H1 (cell line): ENCODE measurements at regions not wholly inside any gene's neighbourhood (a gene's known extent, or its start where the extent isn't known, plus 50 kb on each side); places are given as distances from the start of the nearest gene placed in this dataset.

Experiments
- CHD7 ChIP-seq: fragments of 300-600 bp; sonication (generic); IDR thresholded peaks from 2 replicates; pipeline ENCODE4 v1.7.1; 2012; ENCODE audit warnings: low read length, moderate library complexity, mild to moderate bottlenecking, inconsistent platforms; ENCODE audit not compliant: insufficient replicate concordance
- CTCF ChIP-seq, 3 experiments: IDR thresholded peaks; 1 replicate in 2 of 3; 2 replicates in 1 of 3; pipeline versions ENCODE4 v1.5.1 to v1.6.1; 2011; ENCODE audit warnings: low read length in 3 of 3, mild to moderate bottlenecking in 3 of 3, inconsistent platforms in 2 of 3, low read depth in 1 of 3, moderate library complexity in 1 of 3; ENCODE audit not compliant: insufficient read depth in 1 of 3; ENCODE audit errors: control extremely low read depth in 1 of 3
- EP300 ChIP-seq, 2 experiments: IDR thresholded peaks; 1 replicate in 1 of 2; 2 replicates in 1 of 2; pipeline ENCODE4 v1.6.1; 2011 to 2012; ENCODE audit warnings: low read depth in 2 of 2, low read length in 2 of 2, mild to moderate bottlenecking in 2 of 2, borderline replicate concordance in 1 of 2, inconsistent platforms in 1 of 2, moderate library complexity in 1 of 2
- KDM1A ChIP-seq: fragments of 200-600, 300-600 bp; sonication (generic); IDR thresholded peaks from 2 replicates; pipeline ENCODE4 v1.7.1; 2016; ENCODE audit warnings: mild to moderate bottlenecking, low read length, borderline replicate concordance
- POLR2A ChIP-seq, 2 experiments: IDR thresholded peaks; 1 replicate in 1 of 2; 2 replicates in 1 of 2; pipeline ENCODE4 v1.6.1; 2011; ENCODE audit warnings: low read depth in 2 of 2, low read length in 2 of 2, mild to moderate bottlenecking in 2 of 2; ENCODE audit errors: control extremely low read depth in 1 of 2
- RAD21 ChIP-seq, 2 experiments: IDR thresholded peaks in 1 of 2; conservative IDR thresholded peaks in 1 of 2; 2 replicates each; pipeline ENCODE4 v1.6.1; 2011; ENCODE audit warnings: low read depth in 2 of 2, low read length in 2 of 2, improper control_type of control experiment in 1 of 2, inconsistent platforms in 1 of 2, mild to moderate bottlenecking in 1 of 2, moderate library complexity in 1 of 2
- SAP30 ChIP-seq: fragments of 300-600 bp; sonication (generic); IDR thresholded peaks from 2 replicates; pipeline ENCODE4 v1.7.1; 2012; ENCODE audit warnings: low read length, moderate library complexity, mild to moderate bottlenecking, inconsistent platforms; ENCODE audit not compliant: insufficient read depth, insufficient replicate concordance
- USF2 ChIP-seq: IDR thresholded peaks from 2 replicates; pipeline ENCODE4 v1.6.1; 2011; ENCODE audit warnings: low read length, improper control_type of control experiment
- ZNF274 ChIP-seq: IDR thresholded peaks from 2 replicates; pipeline ENCODE4 v1.7.0; 2012; ENCODE audit warnings: low read length, borderline replicate concordance; ENCODE audit errors: extremely low read depth

- TF ChIP-seq KDM1A = no peak
- TF ChIP-seq POLR2A (IDR thresholded peaks at IDR 0.05; ENCODE audit: control extremely low read depth in 1 of 2, low read depth in 2 of 2, low read length in 2 of 2) = no peak
- no peak for TF ChIP-seq ZNF274
- no peak for TF ChIP-seq CTCF (IDR thresholded peaks at IDR 0.05; ENCODE audit: control extremely low read depth in 1 of 3, insufficient read depth in 1 of 3, low read depth in 1 of 3, low read length in 3 of 3)
- TF ChIP-seq USF2 = no peak
- no peak for TF ChIP-seq EP300 (IDR thresholded peaks at IDR 0.05; ENCODE audit: borderline replicate concordance in 1 of 2, low read depth in 2 of 2, low read length in 2 of 2)
- no peak for TF ChIP-seq CHD7
- TF ChIP-seq SAP30 = no peak
- TF ChIP-seq RAD21 (IDR thresholded peaks at IDR 0.05 in 1 of 2, conservative IDR thresholded peaks at IDR 0.05 in 1 of 2; ENCODE audit: low read depth in 2 of 2, low read length in 2 of 2) = no peak
Measured at GRCh38 chr9:118104363-118104762, 400.2 kb downstream of the TLR4 start.
